ELR (cell line): ENCODE measurements at regions not wholly inside any gene's neighbourhood (a gene's known extent, or its start where the extent isn't known, plus 50 kb on each side); places are given as distances from the start of the nearest gene placed in this dataset.
"Not testable (repeated sequence)": the region's sequence is repeated elsewhere in the genome, so short reads cannot be mapped to it uniquely, and the experiment has no call there.

Experiments used
- DNase-seq: peaks from one replicate; pipeline ENCODE4 v3.0.0-alpha.2; 2015; ENCODE audit warnings: low read depth

DNA sequence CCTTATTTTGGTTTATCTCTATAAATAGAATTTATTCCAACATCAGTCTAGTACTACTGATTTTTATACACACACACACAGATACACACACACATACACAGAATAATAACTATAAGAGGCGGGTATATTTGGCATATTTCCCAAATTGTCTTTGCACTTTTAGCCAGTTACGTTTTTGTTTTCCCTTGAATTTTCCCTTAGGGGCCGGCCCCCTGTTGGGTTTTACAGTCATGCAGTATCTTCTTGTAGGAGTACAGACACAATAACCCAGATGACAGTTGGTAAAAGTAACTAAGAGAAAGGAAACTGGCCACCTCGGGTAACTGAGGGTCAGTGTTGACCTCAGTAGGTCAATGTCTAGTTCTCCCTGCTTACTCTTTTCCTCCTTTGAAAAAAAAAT is 50.9 kb downstream of the DISP1 start:
- DNase-seq = no peak

GRCh38 chr1:222867316-222867715 is 52.5 kb downstream of the DISP1 start:
- no peak for DNase-seq

- DNase-seq = no peak
Measured at GRCh38 chr1:222876182-222876581, 61.3 kb downstream of the DISP1 start.

- no peak for DNase-seq
Measured at GRCh38 chr1:222877854-222878253, 63.0 kb downstream of the DISP1 start.

DNA sequence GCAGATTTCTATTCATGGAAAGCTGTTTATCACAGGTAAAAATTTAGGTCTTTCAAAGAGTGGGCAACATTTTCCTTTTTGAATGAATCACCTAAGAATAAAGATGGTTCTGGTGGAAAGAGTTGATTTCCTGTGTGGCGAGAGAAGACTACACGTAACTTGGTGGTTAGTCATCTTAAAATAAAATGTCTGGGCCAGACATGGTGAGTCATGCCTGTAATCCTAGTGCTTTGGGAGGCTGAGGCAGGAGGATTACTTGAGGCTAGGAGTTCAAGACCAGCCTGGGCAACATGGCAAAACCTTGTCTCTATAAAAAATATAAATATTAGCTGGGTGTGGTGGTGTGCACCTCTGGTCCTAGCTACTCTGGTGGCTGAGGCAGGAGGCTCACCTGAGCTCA is 65.7 kb downstream of the DISP1 start:
- peak; percentile 93 for DNase-seq

DNA sequence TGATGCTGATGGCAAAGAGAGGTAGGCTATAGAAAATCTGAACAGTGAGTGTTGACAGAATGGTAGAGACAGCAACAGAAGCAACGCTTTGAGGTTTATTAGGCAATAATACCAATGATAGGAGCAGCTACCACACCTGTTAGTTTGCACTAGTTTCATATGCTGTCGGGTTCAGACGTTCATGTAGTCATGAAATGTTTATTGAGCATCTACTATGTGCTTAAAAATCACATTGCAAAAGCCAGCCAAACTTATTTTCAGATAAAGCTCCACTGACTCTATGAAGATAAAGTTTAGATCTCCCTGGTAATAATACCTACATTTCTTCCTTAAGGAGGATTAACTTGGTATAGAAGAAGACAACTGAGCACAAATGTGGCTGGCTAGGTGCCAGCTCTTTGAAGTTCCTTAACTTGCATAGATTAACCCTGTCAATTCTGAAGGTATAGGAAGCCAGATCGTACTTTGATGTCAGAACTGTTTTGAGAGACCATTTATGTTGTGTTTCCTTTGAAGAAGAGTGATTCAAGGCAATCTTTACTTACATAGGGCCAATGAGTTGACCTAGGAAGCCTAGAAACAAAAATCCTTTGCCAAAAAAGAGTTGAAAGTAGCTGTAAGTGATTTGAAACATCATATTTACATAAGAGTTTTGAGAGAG is 71.5 kb downstream of the DISP1 start:
- DNase-seq = no peak

- DNase-seq = no peak
Measured at GRCh38 chr1:222886878-222887351, 72.1 kb downstream of the DISP1 start.

DNA sequence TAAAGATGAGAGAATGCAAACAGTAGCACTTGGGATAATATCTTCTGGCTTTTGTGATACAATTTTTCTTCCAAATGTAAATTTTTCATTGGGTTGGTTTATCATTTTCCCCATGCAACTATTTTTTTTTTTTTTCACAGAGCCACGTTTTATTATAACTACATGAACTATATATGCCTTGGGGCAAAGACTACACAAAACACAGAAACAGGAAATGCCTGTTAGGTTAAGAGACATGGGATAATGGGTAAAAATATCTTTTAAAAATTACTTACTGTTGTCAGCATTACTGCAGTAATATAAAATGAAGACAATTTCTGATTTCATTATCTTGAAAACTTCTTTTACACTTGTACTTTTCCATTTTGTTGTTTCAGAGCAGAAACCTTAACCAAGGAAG is 74.6 kb downstream of the DISP1 start:
- DNase-seq = peak; percentile 70

GRCh38 chr1:222890716-222891115 is 75.9 kb downstream of the DISP1 start:
- no peak for DNase-seq

GRCh38 chr1:222891578-222891977 is 76.7 kb downstream of the DISP1 start:
- no peak for DNase-seq

- DNase-seq = peak; percentile 87
Measured at GRCh38 chr1:222892137-222892769, 77.4 kb downstream of the DISP1 start.

GRCh38 chr1:222893255-222893654 is 78.4 kb downstream of the DISP1 start:
- no peak for DNase-seq

DNA sequence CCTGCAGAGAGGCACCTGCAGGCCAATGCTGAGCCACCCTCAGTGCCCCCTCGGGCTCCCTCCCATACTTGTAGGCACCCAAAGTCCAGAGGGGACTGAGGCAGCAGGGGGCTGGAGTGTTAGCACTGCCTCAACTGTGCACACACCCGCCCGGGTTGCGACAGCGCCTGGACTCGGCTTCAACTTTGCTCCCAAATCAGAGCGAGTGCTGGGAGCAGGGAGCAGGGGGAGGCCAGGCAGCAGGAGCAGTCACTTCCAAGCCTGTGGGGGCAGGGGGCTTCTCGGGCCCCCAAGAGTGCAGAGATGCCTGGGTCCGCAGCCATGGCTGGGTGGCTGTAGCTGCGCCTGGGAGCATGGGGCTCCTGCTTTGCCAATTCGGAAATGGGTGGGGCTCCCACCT is 79.5 kb downstream of the DISP1 start:
- no peak for DNase-seq

GRCh38 chr1:222896630-222897526 is 82.0 kb downstream of the DISP1 start:
- DNase-seq = peak; percentile 58

DNA sequence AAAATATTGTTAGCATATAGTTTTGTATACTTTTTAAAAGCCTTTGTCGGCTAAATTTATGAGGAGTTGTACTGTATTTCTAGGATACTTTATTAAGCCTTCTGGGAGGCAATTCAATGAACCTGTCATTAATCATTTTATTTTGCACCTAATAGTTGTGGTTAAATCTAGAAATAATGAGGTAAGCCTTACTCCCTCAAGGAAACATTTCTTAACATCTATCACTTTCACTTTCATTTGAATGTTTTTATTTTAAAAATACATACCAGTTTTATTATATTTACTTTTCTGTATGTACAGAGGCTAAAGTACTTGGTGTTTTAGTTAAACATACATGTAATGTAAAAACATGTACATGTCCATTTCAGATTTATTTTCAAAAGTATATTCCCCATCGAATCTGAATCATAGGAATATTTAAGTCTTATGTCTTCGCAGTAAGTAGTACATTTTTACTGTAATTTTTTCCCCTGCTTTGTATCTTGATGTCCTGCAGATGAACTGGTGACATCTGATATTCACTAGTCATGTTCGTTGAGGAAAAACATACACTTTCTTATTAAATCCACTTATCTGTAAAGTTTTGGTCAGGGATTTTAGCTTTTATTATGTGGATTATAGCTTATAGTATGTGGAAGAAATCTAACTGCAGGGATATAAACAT is 82.8 kb downstream of the DISP1 start:
- DNase-seq = peak; percentile 29

GRCh38 chr1:222898191-222898527 is 83.3 kb downstream of the DISP1 start:
- DNase-seq = no peak

DNA sequence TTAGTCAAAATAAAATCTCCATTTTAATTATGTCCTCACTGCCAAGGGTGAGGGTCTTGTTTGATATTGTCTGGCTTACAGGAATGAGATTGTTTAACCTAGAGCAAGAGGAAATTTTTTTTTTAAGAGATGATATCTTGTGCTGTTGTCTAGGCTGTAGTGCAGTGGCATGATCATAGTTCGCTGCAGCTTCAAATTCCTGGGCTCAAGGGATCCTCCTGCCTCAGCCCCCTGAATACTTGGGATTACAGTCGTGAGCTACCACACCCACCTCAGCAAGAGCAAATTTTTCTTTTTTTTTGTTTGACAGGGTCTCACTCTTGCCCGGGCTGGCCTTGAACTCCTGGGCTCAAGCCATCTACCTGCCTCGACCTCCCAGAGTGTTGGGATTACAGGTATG is 84.6 kb downstream of the DISP1 start:
- no peak for DNase-seq

DNA sequence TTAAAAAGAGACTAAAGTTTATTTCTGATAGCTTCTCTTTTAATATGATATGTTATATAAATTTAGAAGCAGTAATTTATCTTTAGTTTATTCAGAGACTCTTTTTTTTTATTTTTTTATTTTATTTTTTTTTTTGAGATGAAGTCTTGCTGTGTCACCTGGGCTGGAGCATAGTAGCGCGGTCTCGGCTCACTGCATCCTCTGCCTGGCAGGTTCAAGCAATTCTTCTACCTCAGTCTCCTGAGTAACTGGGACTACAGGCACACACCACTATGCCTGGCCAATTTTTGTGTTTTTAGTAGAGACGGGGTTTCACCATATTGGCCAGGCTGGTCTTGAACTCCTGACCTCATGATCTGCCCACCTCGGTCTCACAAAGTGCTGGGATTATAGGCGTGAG is 89.6 kb downstream of the DISP1 start:
- no peak for DNase-seq

- DNase-seq = no peak
Measured at GRCh38 chr1:222905151-222905550, 90.3 kb downstream of the DISP1 start.

DNA sequence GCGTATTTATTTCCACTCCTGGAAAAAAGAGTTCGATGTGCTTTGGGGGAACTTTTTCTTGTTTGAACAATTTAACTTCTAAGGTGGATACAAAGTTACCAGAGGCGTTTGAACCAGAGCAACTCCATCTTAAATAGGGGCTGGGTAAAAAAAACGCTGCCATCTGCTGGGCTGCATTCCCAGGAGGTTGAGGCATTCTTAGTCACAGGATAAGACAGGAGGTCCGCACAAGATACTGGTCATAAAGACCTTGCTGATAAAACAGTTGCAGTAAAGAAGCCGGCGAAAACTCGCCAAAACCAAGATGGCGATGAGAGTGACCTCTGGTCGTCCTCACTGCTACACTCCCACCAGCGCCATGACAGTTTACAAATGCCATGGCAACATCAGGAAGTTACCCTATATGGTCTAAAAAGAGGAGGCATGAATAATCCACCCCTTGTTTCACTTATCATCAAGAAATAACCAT is 91.5 kb downstream of the DISP1 start:
- not testable (repeated sequence) for DNase-seq

GRCh38 chr1:222909586-222909985 is 94.7 kb downstream of the DISP1 start:
- DNase-seq = peak; percentile 52

GRCh38 chr1:222910699-222911098 is 95.9 kb downstream of the DISP1 start:
- peak; percentile 54 for DNase-seq
